H9 (cell line): ENCODE measurements at regions not wholly inside any gene's neighbourhood (a gene's known extent, or its start where the extent isn't known, plus 50 kb on each side); places are given as distances from the start of the nearest gene placed in this dataset.

Source experiments
- DNase-seq: peaks from one replicate; pipeline ENCODE4 v3.0.0-alpha.2; 2017
- H2AFZ ChIP-seq: one replicate; pipeline ENCODE4 v1.6.1; 2013; ENCODE audit warnings: mild to moderate bottlenecking, low read length, control low read depth, moderate library complexity
- H2AK5ac ChIP-seq: 2 replicates; pipeline ENCODE4 v1.6.1; 2013; ENCODE audit warnings: low read length, control low read depth, mixed read lengths; ENCODE audit not compliant: insufficient read length
- H2BK120ac ChIP-seq: one replicate; pipeline ENCODE4 v1.6.1; 2013; ENCODE audit warnings: low read depth, mild to moderate bottlenecking, low read length, control low read depth, inconsistent platforms; ENCODE audit not compliant: poor library complexity, severe bottlenecking
- H2BK12ac ChIP-seq: 2 replicates; pipeline ENCODE4 v1.6.1; 2013; ENCODE audit warnings: low read length, control low read depth, mixed read lengths, low read depth; ENCODE audit not compliant: insufficient read length
- H2BK15ac ChIP-seq: 2 replicates; pipeline ENCODE4 v1.6.1; 2013; ENCODE audit warnings: low read depth, low read length, control low read depth
- H2BK20ac ChIP-seq: one replicate; pipeline ENCODE4 v1.6.1; 2013; ENCODE audit warnings: low read depth, mild to moderate bottlenecking, low read length, control low read depth, inconsistent platforms; ENCODE audit not compliant: poor library complexity, severe bottlenecking
- H2BK5ac ChIP-seq: 2 replicates; pipeline ENCODE4 v1.6.1; 2013; ENCODE audit warnings: low read length, control low read depth, mixed read lengths; ENCODE audit not compliant: insufficient read length
- H3K14ac ChIP-seq: 2 replicates; pipeline ENCODE4 v1.6.1; 2013; ENCODE audit warnings: low read length, control low read depth; ENCODE audit not compliant: insufficient read depth
- H3K18ac ChIP-seq: 2 replicates; pipeline ENCODE4 v1.6.1; 2013; ENCODE audit warnings: low read depth, mild to moderate bottlenecking, mixed read lengths, low read length, control low read depth; ENCODE audit not compliant: insufficient read length
- H3K23ac ChIP-seq: 2 replicates; pipeline ENCODE4 v1.6.1; 2013; ENCODE audit warnings: low read length, control low read depth, mixed read lengths, low read depth; ENCODE audit not compliant: insufficient read length
- H3K23me2 ChIP-seq: 2 replicates; pipeline ENCODE4 v1.6.1; 2013; ENCODE audit warnings: low read depth, mild to moderate bottlenecking, mixed read lengths, low read length, control low read depth; ENCODE audit not compliant: insufficient read length, poor library complexity, severe bottlenecking
- H3K27ac ChIP-seq: 2 replicates; pipeline ENCODE4 v1.5.1; 2013; ENCODE audit warnings: low read length, control low read depth, mixed read lengths, low read depth; ENCODE audit not compliant: insufficient read length
- H3K27me3 ChIP-seq: 2 replicates; pipeline ENCODE4 v1.6.1; 2013; ENCODE audit warnings: low read length, control low read depth, inconsistent platforms; ENCODE audit not compliant: insufficient read depth
- H3K4ac ChIP-seq: 2 replicates; pipeline ENCODE4 v1.6.1; 2013; ENCODE audit warnings: low read depth, mild to moderate bottlenecking, control low read depth, inconsistent platforms, low read length, moderate library complexity
- H3K4me1 ChIP-seq: 2 replicates; pipeline ENCODE4 v1.6.1; 2013; ENCODE audit warnings: low read length, control low read depth, inconsistent platforms; ENCODE audit not compliant: insufficient read depth
- H3K4me2 ChIP-seq: 2 replicates; pipeline ENCODE4 v1.6.1; 2013; ENCODE audit warnings: low read length, control low read depth, mixed read lengths; ENCODE audit not compliant: insufficient read length, insufficient read depth
- H3K56ac ChIP-seq: 2 replicates; pipeline ENCODE4 v1.6.1; 2013; ENCODE audit warnings: low read depth, mild to moderate bottlenecking, mixed read lengths, low read length, control low read depth; ENCODE audit not compliant: insufficient read length
- H3K79me1 ChIP-seq: 2 replicates; pipeline ENCODE4 v1.6.1; 2013; ENCODE audit warnings: low read depth, mild to moderate bottlenecking, moderate library complexity, low read length, control low read depth, inconsistent platforms; ENCODE audit not compliant: insufficient read depth, poor library complexity, severe bottlenecking
- H3K79me2 ChIP-seq: 2 replicates; pipeline ENCODE4 v1.6.1; 2013; ENCODE audit warnings: low read length, control low read depth, inconsistent platforms; ENCODE audit not compliant: insufficient read depth
- H3K9ac ChIP-seq: 2 replicates; pipeline ENCODE4 v1.6.1; 2013; ENCODE audit warnings: low read length, control low read depth, mixed read lengths; ENCODE audit not compliant: insufficient read length; ENCODE audit errors: extremely low read depth
- H3K9me3 ChIP-seq: one replicate; pipeline ENCODE4 v1.6.1; 2013; ENCODE audit warnings: low read depth, low read length, inconsistent platforms; ENCODE audit not compliant: control insufficient read depth
- H3T11ph ChIP-seq: one replicate; pipeline ENCODE4 v1.6.1; 2013; ENCODE audit warnings: mild to moderate bottlenecking, low read length, control low read depth, inconsistent platforms
- H4K20me1 ChIP-seq: one replicate; pipeline ENCODE4 v1.6.1; 2013; ENCODE audit not compliant: control insufficient read depth, insufficient read length, insufficient read depth
- H4K5ac ChIP-seq: 2 replicates; pipeline ENCODE4 v1.6.1; 2013; ENCODE audit warnings: low read depth, mild to moderate bottlenecking, mixed read lengths, low read length, control low read depth; ENCODE audit not compliant: insufficient read length
- H4K8ac ChIP-seq: replicated peaks from 2 replicates; pipeline ENCODE4 v1.6.1; 2013; ENCODE audit warnings: low read length, control low read depth, mixed read lengths, low read depth; ENCODE audit not compliant: insufficient read length
- H4K91ac ChIP-seq: 2 replicates; pipeline ENCODE4 v1.6.1; 2013; ENCODE audit warnings: low read depth, mild to moderate bottlenecking, moderate library complexity, mixed read lengths, low read length, control low read depth; ENCODE audit not compliant: insufficient read length
- H3K27ac Mint-ChIP-seq, 3 experiments: 2 replicates in 2 of 3; 3 replicates in 1 of 3; pipeline ENCODE4 v1.8.0; 2020 to 2021; ENCODE audit warnings: mixed read lengths in 3 of 3, mild to moderate bottlenecking in 1 of 3, moderate library complexity in 1 of 3
- H3K27me3 Mint-ChIP-seq: 2 replicates; pipeline ENCODE4 v1.8.0; 2021; ENCODE audit warnings: low read depth, mild to moderate bottlenecking, moderate library complexity, mixed read lengths
- H3K36me3 Mint-ChIP-seq, 3 experiments: 2 replicates in 2 of 3; 3 replicates in 1 of 3; pipeline ENCODE4 v1.8.0; 2020 to 2021; ENCODE audit warnings: low read depth in 3 of 3, mixed read lengths in 3 of 3; ENCODE audit not compliant: insufficient read depth in 1 of 3
- H3K4me1 Mint-ChIP-seq, 2 experiments: 2 replicates each; pipeline ENCODE4 v1.8.0; 2020; ENCODE audit warnings: mixed read lengths in 2 of 2
- H3K4me3 Mint-ChIP-seq, 2 experiments: 2 replicates in 1 of 2; 3 replicates in 1 of 2; pipeline ENCODE4 v1.8.0; 2020 to 2021; ENCODE audit warnings: mild to moderate bottlenecking in 2 of 2, mixed read lengths in 2 of 2, moderate library complexity in 1 of 2
- H3K9me3 Mint-ChIP-seq, 2 experiments: 2 replicates in 1 of 2; 3 replicates in 1 of 2; pipeline ENCODE4 v1.8.0; 2020; ENCODE audit warnings: mild to moderate bottlenecking in 2 of 2, mixed read lengths in 2 of 2, moderate library complexity in 1 of 2
- WGBS: extraction: QIAGEN DNeasy Blood & Tissue Kit; methylation state at CpG from one replicate; pipeline ENCODE4 v1.1.7; 2013; ENCODE audit warnings: missing lambda C conversion rate, low lambda C conversion rate, mixed read lengths; ENCODE audit not compliant: insufficient read length; ENCODE audit errors: extremely low coverage; 5-methylcytosine and 5-hydroxymethylcytosine counted together
- TF ChIP-seq, protein P1 (sequence below): fragments of 200-600 bp; sonication (generic); conservative IDR thresholded peaks from 3 replicates; pipeline ENCODE4 v1.8.0; 2021; ENCODE audit warnings: antibody characterized with exemption, mild to moderate bottlenecking

DNA sequence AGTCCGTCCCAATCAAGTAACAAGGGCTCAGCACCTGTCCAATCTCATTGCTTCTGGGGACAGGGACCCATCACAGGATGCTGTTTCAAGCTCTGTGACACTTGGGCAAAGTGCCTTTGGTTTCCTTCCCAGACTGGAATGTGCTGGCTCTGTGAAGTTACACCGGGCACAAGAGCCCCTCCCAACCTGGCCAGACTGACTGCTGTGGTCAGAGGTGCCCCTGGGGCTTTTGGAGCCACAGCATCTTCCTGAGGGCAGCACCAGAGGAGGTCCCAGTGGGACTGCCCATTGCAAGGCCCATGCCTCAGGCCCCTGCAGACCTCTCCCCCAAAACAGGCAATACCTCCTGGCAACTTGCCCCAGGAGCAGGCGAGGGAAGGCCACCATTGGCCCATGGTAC is 155.2 kb upstream of the GRK3 start:
- Histone ChIP-seq H3K14ac (no peak overlapping the region), H3K23me2 (peaks cover 4% of the 10 kb centered on the region), H2BK120ac (no peak overlapping the region), H3K79me2 (no peaks in the 10 kb centered on the region), H4K20me1 (no peaks in the 10 kb centered on the region), H2BK12ac (no peak overlapping the region), H2AK5ac (no peak overlapping the region), H3K79me1 (no peaks in the 10 kb centered on the region), H3K27me3 (no peaks in the 10 kb centered on the region), H4K8ac (no peak overlapping the region), H2BK20ac (no peak overlapping the region), H3K23ac (no peak overlapping the region), H2AFZ (no peak overlapping the region), H3K4me1 (peaks cover 5% of the 10 kb centered on the region; the same call in 1 of the 2 replicates), H4K5ac (no peak overlapping the region), H3K18ac (no peak overlapping the region), H3K9ac (no peak overlapping the region), H3K27ac (no peak overlapping the region), H2BK15ac (no peak overlapping the region), H3T11ph (no peak overlapping the region), H3K4me2 (no peak overlapping the region), H3K56ac (no peak overlapping the region), H3K9me3 (no peaks in the 10 kb centered on the region), H3K4ac (no peak overlapping the region), H4K91ac (no peak overlapping the region), H2BK5ac (no peak overlapping the region)
- no peak for DNase-seq
- H3K4me3 Mint-ChIP-seq = no peak overlapping the region
- H3K27me3 Mint-ChIP-seq = peaks cover 26% of the 10 kb centered on the region
- H3K4me1 Mint-ChIP-seq = peaks cover 18 to 25% of the 10 kb centered on the region in 2 experiments
- H3K9me3 Mint-ChIP-seq = peaks cover 15 to 19% of the 10 kb centered on the region in 2 experiments
- H3K36me3 Mint-ChIP-seq = peaks cover 5 to 19% (median 7%) of the 10 kb centered on the region in 3 experiments
- TF ChIP-seq, protein P1, sequence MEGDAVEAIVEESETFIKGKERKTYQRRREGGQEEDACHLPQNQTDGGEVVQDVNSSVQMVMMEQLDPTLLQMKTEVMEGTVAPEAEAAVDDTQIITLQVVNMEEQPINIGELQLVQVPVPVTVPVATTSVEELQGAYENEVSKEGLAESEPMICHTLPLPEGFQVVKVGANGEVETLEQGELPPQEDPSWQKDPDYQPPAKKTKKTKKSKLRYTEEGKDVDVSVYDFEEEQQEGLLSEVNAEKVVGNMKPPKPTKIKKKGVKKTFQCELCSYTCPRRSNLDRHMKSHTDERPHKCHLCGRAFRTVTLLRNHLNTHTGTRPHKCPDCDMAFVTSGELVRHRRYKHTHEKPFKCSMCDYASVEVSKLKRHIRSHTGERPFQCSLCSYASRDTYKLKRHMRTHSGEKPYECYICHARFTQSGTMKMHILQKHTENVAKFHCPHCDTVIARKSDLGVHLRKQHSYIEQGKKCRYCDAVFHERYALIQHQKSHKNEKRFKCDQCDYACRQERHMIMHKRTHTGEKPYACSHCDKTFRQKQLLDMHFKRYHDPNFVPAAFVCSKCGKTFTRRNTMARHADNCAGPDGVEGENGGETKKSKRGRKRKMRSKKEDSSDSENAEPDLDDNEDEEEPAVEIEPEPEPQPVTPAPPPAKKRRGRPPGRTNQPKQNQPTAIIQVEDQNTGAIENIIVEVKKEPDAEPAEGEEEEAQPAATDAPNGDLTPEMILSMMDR = no peak
- H3K27ac Mint-ChIP-seq = no peak overlapping the region
- no CpG with 5 or more reads among the region's 3 CpGs for WGBS
